Left lung (tissue), 4 donors: ENCODE measurements at regions not wholly inside any gene's neighbourhood (a gene's known extent, or its start where the extent isn't known, plus 50 kb on each side); places are given as distances from the start of the nearest gene placed in this dataset.

Experiments
- ATAC-seq: fragments of 200-7000 bp; cut with Tn5 transposase; one replicate; pipeline ENCODE4 v1.9.1; 2020; ENCODE audit warnings: moderate library complexity
- DNase-seq, 4 donors: peaks; one replicate each; pipeline ENCODE4 v3.0.0-alpha.2; 2013 to 2020
- H3K27ac ChIP-seq, 2 donors: fragments of 200-600 bp; sonication (generic) in 1 of 2; one replicate each; pipeline versions ENCODE4 v1.5.0 to v1.8.0; 2020 to 2021
- H3K27me3 ChIP-seq, 2 donors: fragments of 200-600 bp; sonication (generic) in 1 of 2; one replicate each; pipeline versions ENCODE4 v1.5.0 to v1.8.0; 2020 to 2021
- H3K36me3 ChIP-seq, 2 donors: fragments of 200-600 bp; sonication (generic) in 1 of 2; one replicate each; pipeline versions ENCODE4 v1.5.0 to v1.8.0; 2020 to 2021
- H3K4me1 ChIP-seq, 2 donors: fragments of 200-600 bp; one replicate each; pipeline ENCODE4 v1.8.0; 2021
- H3K4me3 ChIP-seq, 2 donors: fragments of 200-600 bp; sonication (generic) in 1 of 2; one replicate each; pipeline versions ENCODE4 v1.5.0 to v1.8.0; 2020 to 2021; ENCODE audit warnings: mild to moderate bottlenecking in 1 of 2
- H3K9me3 ChIP-seq, 2 donors: fragments of 200-600 bp; sonication (generic) in 1 of 2; one replicate each; pipeline versions ENCODE4 v1.5.0 to v1.8.0; 2020 to 2021
- intact Hi-C, 2 donors: fragments of 100-400 bp; cut with DNase I; formaldehyde crosslinking; loops; one replicate each; pipeline versions ENCODE4 v1.11.2 to v1.14.2; 2022
- TF ChIP-seq, protein P1 (sequence below), 2 donors: fragments of 200-600 bp; sonication (generic) in 1 of 2; IDR thresholded peaks; one replicate each; pipeline versions ENCODE4 v1.5.0 to v1.8.0; 2021; ENCODE audit warnings: antibody characterized with exemption in 2 of 2
- donor health status: DM: no; HTN: yes; CAD: no.
- donor health status: DM: no; HTN: no; CAD: no.

GRCh38 chr12:24444634-24445033, 495.2 kb upstream of the SOX5 start:
- Histone ChIP-seq H3K4me1 (no peaks in the 10 kb centered on the region), H3K27ac (no peak overlapping the region), H3K27me3 (no peaks in the 10 kb centered on the region), H3K9me3 (no peaks in the 10 kb centered on the region), H3K4me3 (no peak overlapping the region), H3K36me3 (no peaks in the 10 kb centered on the region)
- no peak for DNase-seq
- TF ChIP-seq, protein P1, sequence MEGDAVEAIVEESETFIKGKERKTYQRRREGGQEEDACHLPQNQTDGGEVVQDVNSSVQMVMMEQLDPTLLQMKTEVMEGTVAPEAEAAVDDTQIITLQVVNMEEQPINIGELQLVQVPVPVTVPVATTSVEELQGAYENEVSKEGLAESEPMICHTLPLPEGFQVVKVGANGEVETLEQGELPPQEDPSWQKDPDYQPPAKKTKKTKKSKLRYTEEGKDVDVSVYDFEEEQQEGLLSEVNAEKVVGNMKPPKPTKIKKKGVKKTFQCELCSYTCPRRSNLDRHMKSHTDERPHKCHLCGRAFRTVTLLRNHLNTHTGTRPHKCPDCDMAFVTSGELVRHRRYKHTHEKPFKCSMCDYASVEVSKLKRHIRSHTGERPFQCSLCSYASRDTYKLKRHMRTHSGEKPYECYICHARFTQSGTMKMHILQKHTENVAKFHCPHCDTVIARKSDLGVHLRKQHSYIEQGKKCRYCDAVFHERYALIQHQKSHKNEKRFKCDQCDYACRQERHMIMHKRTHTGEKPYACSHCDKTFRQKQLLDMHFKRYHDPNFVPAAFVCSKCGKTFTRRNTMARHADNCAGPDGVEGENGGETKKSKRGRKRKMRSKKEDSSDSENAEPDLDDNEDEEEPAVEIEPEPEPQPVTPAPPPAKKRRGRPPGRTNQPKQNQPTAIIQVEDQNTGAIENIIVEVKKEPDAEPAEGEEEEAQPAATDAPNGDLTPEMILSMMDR (IDR thresholded peaks at IDR 0.05), result no peak
- intact Hi-C loops, result no loop called here
- ATAC-seq, result no peak

GRCh38 chr12:24441458-24441857, 492.0 kb upstream of the SOX5 start:
- TF ChIP-seq, protein P1 (IDR thresholded peaks at IDR 0.05), result no peak
- no peak overlapping the region for H3K4me3 ChIP-seq
- DNase-seq (peak in 1 of 4 donors; percentile 26), ATAC-seq (no peak)
- intact Hi-C loops, result no loop called here
- H3K27me3 ChIP-seq, result no peaks in the 10 kb centered on the region
- H3K27ac ChIP-seq, result no peak overlapping the region
- peaks cover 0 to 1% of the 10 kb centered on the region in 2 donors for H3K9me3 ChIP-seq
- H3K36me3 ChIP-seq, result no peaks in the 10 kb centered on the region
- no peaks in the 10 kb centered on the region for H3K4me1 ChIP-seq

DNA sequence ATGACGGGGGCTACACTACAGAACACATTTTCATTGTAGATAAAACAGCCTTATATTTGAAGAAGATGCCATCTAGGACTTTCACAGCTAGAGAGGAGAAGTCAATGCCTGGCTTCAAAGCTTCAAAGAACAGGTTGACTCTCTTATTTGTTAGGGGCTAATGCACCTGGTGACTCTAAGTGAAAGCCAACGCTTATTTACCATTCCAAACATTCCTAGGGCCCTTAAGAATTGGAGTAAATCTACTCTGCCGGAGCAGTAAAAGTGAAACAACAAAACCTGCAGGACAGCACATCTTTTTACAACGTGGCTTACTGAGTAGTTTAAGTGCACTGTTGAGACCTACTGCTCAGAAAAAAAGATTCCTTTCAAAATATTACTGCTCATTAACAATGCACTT, 487.2 kb upstream of the SOX5 start:
- Histone ChIP-seq H3K4me1 (no peaks in the 10 kb centered on the region), H3K9me3 (peaks cover 0 to 1% of the 10 kb centered on the region in 2 donors), H3K27ac (no peak overlapping the region), H3K27me3 (no peaks in the 10 kb centered on the region), H3K4me3 (no peak overlapping the region), H3K36me3 (no peaks in the 10 kb centered on the region)
- ATAC-seq (no peak), DNase-seq (no peak)
- TF ChIP-seq, protein P1 (IDR thresholded peaks at IDR 0.05), result no peak
- intact Hi-C loops, result no loop called here

GRCh38 chr12:24431872-24432271, 482.4 kb upstream of the SOX5 start:
- Histone ChIP-seq H3K4me1 (no peaks in the 10 kb centered on the region), H3K27me3 (no peaks in the 10 kb centered on the region), H3K4me3 (no peak overlapping the region), H3K27ac (no peak overlapping the region), H3K36me3 (no peaks in the 10 kb centered on the region), H3K9me3 (no peaks in the 10 kb centered on the region)
- intact Hi-C loops, result no loop called here
- ATAC-seq (no peak), DNase-seq (no peak)
- TF ChIP-seq, protein P1 (IDR thresholded peaks at IDR 0.05), result no peak

DNA sequence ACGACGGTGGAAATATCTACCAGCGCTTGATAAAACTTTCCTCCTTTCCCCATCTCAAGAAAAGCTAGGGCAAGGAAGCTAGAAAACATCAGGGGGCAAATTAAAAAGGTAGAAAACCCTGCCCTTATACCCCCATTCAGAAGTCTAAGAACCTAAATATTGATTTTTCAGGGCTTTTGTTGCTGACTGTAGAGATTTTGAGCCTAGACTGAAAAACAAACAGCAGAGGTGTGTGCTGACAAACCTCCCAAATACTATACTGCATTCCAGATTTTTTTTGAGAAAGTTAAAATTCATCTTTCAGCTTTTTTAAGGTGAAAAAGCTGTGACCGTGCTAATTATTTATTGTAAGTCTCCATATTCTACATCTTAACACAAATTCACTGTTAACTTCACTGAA, 478.3 kb upstream of the SOX5 start:
- DNase-seq (no peak), ATAC-seq (no peak)
- intact Hi-C loops, result no loop called here
- H3K4me1 ChIP-seq, result no peaks in the 10 kb centered on the region
- no peaks in the 10 kb centered on the region for H3K36me3 ChIP-seq
- no peaks in the 10 kb centered on the region for H3K27me3 ChIP-seq
- no peaks in the 10 kb centered on the region for H3K9me3 ChIP-seq
- no peak overlapping the region for H3K27ac ChIP-seq
- TF ChIP-seq, protein P1 (IDR thresholded peaks at IDR 0.05), result no peak
- H3K4me3 ChIP-seq, result no peak overlapping the region
